H1 (cell line): ENCODE measurements at regions not wholly inside any gene's neighbourhood (a gene's known extent, or its start where the extent isn't known, plus 50 kb on each side); places are given as distances from the start of the nearest gene placed in this dataset.
A peak's percentile ranks its signal among the peaks of the same experiment; 100 is the strongest.

Experiments used
- CTCF ChIA-PET: fragments of 300-600 bp; sonication (Branson Sonifier 250); formaldehyde crosslinking; loops from one replicate; lab custom pipeline; 2021; ENCODE audit not compliant: partially characterized antibody; lab: Charles Lee
- POLR2A ChIA-PET: fragments of 300-600 bp; sonication (Branson Sonifier 250); formaldehyde crosslinking; loops from one replicate; lab custom pipeline; 2021; ENCODE audit warnings: inconsistent platforms; ENCODE audit not compliant: partially characterized antibody; lab: Charles Lee
- DNase-seq, 2 experiments: peaks; one replicate each; pipeline versions ENCODE4 v3.0.0 to v3.0.0-alpha.2; 2010 to 2022; ENCODE audit warnings: low spot score in 2 of 2, low read depth in 1 of 2, mixed read lengths in 1 of 2
- FAIRE-seq: peaks from 2 replicates; lab custom pipeline; 2011; peaks lifted over from hg19 to GRCh38; lab: Jason Lieb, UNC
- H2AFZ ChIP-seq: 2 replicates; pipeline ENCODE4 v1.8.1; 2012; ENCODE audit warnings: low read length, inconsistent platforms
- H2AK5ac ChIP-seq: 2 replicates; pipeline ENCODE4 v1.6.1; 2013; ENCODE audit warnings: low read depth, low read length
- H2BK120ac ChIP-seq: replicated peaks from 2 replicates; pipeline ENCODE3; 2013; ENCODE audit warnings: low read depth, low read length, inconsistent platforms
- H2BK12ac ChIP-seq: 2 replicates; pipeline ENCODE4 v1.6.1; 2013; ENCODE audit warnings: low read depth, low read length
- H2BK15ac ChIP-seq: 2 replicates; pipeline ENCODE4 v1.6.1; 2013; ENCODE audit warnings: low read length
- H2BK20ac ChIP-seq: 2 replicates; pipeline ENCODE4 v1.6.1; 2013; ENCODE audit warnings: low read length
- H2BK5ac ChIP-seq: 2 replicates; pipeline ENCODE4 v1.6.1; 2013; ENCODE audit warnings: low read depth, low read length
- H3K14ac ChIP-seq: 2 replicates; pipeline ENCODE4 v1.6.1; 2013; ENCODE audit warnings: inconsistent platforms; ENCODE audit not compliant: insufficient read length
- H3K18ac ChIP-seq: 2 replicates; pipeline ENCODE4 v1.6.1; 2013; ENCODE audit warnings: low read length; ENCODE audit errors: extremely low read depth
- H3K23ac ChIP-seq: 2 replicates; pipeline ENCODE4 v1.6.1; 2013; ENCODE audit warnings: inconsistent platforms; ENCODE audit not compliant: insufficient read length
- H3K23me2 ChIP-seq: 2 replicates; pipeline ENCODE4 v1.6.1; 2013; ENCODE audit warnings: low read depth, low read length
- H3K27ac ChIP-seq: 2 replicates; pipeline ENCODE4 v1.6.1; 2011; ENCODE audit warnings: low read depth, low read length, inconsistent platforms
- H3K27me3 ChIP-seq, 4 experiments: replicated peaks in 1 of 4; 1 replicate in 1 of 4; 2 replicates in 3 of 4; pipeline versions ENCODE4 v1.6.1 to v1.8.1; 2011 to 2013; ENCODE audit warnings: low read length in 3 of 4, mild to moderate bottlenecking in 3 of 4, inconsistent platforms in 2 of 4, mixed read lengths in 2 of 4, moderate library complexity in 1 of 4; ENCODE audit not compliant: control insufficient read depth in 3 of 4, insufficient read depth in 3 of 4; ENCODE audit errors: extremely low read depth in 1 of 4
- H3K36me3 ChIP-seq, 4 experiments: 2 replicates each; pipeline versions ENCODE4 v1.6.1 to v1.8.1; 2011 to 2013; ENCODE audit warnings: mild to moderate bottlenecking in 4 of 4, low read length in 3 of 4, moderate library complexity in 2 of 4, control low read depth in 1 of 4, inconsistent platforms in 1 of 4; ENCODE audit not compliant: insufficient read depth in 4 of 4, control insufficient read depth in 2 of 4
- H3K4ac ChIP-seq: replicated peaks from 2 replicates; pipeline ENCODE3; 2013; ENCODE audit warnings: low read length, low read depth, mixed read lengths, inconsistent platforms; ENCODE audit not compliant: insufficient read length
- H3K4me1 ChIP-seq, 4 experiments: replicated peaks in 1 of 4; 1 replicate in 1 of 4; 2 replicates in 3 of 4; pipeline versions ENCODE4 v1.6.1 to v1.8.1; 2011 to 2013; ENCODE audit warnings: low read length in 3 of 4, inconsistent platforms in 2 of 4, mixed read lengths in 1 of 4; ENCODE audit not compliant: insufficient read depth in 4 of 4, control insufficient read depth in 3 of 4
- H3K4me2 ChIP-seq, 2 experiments: 2 replicates each; pipeline versions ENCODE4 v1.6.1 to v1.8.1; 2011 to 2013; ENCODE audit warnings: low read depth in 2 of 2, low read length in 2 of 2, control low read depth in 1 of 2, inconsistent platforms in 1 of 2, mild to moderate bottlenecking in 1 of 2; ENCODE audit not compliant: insufficient read depth in 1 of 2
- H3K4me3 ChIP-seq, 4 experiments: fragments of 200-600, 300-600 bp in 1 of 4; sonication (generic), shearing (Covaris generic), sonication (Bioruptor Twin) in 1 of 4; 2 replicates each; pipeline versions ENCODE4 v1.5.1 to v1.8.1; 2011 to 2016; ENCODE audit warnings: low read length in 4 of 4, low read depth in 3 of 4, control low read depth in 2 of 4, inconsistent platforms in 2 of 4, mild to moderate bottlenecking in 2 of 4, mixed read lengths in 1 of 4, moderate library complexity in 1 of 4; ENCODE audit not compliant: insufficient read depth in 2 of 4; ENCODE audit errors: extremely low read depth in 1 of 4
- H3K56ac ChIP-seq: replicated peaks from 2 replicates; pipeline ENCODE3; 2013; ENCODE audit warnings: low read depth, mild to moderate bottlenecking, mixed read lengths, low read length, inconsistent platforms; ENCODE audit not compliant: insufficient read length
- H3K79me1 ChIP-seq: 2 replicates; pipeline ENCODE4 v1.6.1; 2013; ENCODE audit warnings: low read depth, low read length, control low read depth
- H3K79me2 ChIP-seq, 2 experiments: 2 replicates each; pipeline versions ENCODE4 v1.6.1 to v1.8.1; 2012 to 2013; ENCODE audit warnings: low read length in 2 of 2, mild to moderate bottlenecking in 2 of 2, inconsistent platforms in 1 of 2; ENCODE audit not compliant: insufficient read depth in 2 of 2, control insufficient read depth in 1 of 2
- H3K9ac ChIP-seq, 4 experiments: replicated peaks in 1 of 4; 1 replicate in 1 of 4; 2 replicates in 3 of 4; pipeline versions ENCODE4 v1.6.1 to v1.8.1; 2011 to 2013; ENCODE audit warnings: low read depth in 3 of 4, low read length in 3 of 4, control low read depth in 2 of 4, mild to moderate bottlenecking in 2 of 4, moderate library complexity in 2 of 4, inconsistent platforms in 1 of 4; ENCODE audit errors: extremely low read depth in 1 of 4
- H3K9me3 ChIP-seq, 2 experiments: 2 replicates each; pipeline versions ENCODE4 v1.6.1 to v1.8.1; 2012 to 2013; ENCODE audit warnings: mild to moderate bottlenecking in 2 of 2, moderate library complexity in 2 of 2, control low read depth in 1 of 2, inconsistent platforms in 1 of 2, low read depth in 1 of 2, low read length in 1 of 2, mixed read lengths in 1 of 2; ENCODE audit not compliant: insufficient read depth in 2 of 2
- H4K20me1 ChIP-seq, 2 experiments: replicated peaks in 1 of 2; 2 replicates each; pipeline versions ENCODE3 to v1.8.1; 2011 to 2013; ENCODE audit warnings: inconsistent platforms in 2 of 2, low read length in 2 of 2, mild to moderate bottlenecking in 1 of 2; ENCODE audit not compliant: insufficient read depth in 2 of 2, control insufficient read depth in 1 of 2
- H4K5ac ChIP-seq: 2 replicates; pipeline ENCODE4 v1.6.1; 2013; ENCODE audit warnings: low read length, low read depth, mixed read lengths, inconsistent platforms; ENCODE audit not compliant: insufficient read length
- H4K8ac ChIP-seq: 2 replicates; pipeline ENCODE4 v1.8.0; 2013; ENCODE audit warnings: mild to moderate bottlenecking, moderate library complexity, low read length, inconsistent platforms; ENCODE audit not compliant: insufficient read depth; ENCODE audit errors: extremely low read depth
- H4K91ac ChIP-seq: replicated peaks from 2 replicates; pipeline ENCODE3; 2013; ENCODE audit warnings: low read length, mixed read lengths, inconsistent platforms; ENCODE audit not compliant: insufficient read length
- ASH2L ChIP-seq: fragments of 200-600, 300-600 bp; sonication (generic); IDR thresholded peaks from one replicate; pipeline ENCODE4 v1.7.1; 2017; ENCODE audit warnings: low read length
- HDAC6 ChIP-seq: IDR thresholded peaks from one replicate; pipeline ENCODE4 v1.7.1; 2012; ENCODE audit warnings: low read depth, mild to moderate bottlenecking, inconsistent platforms, low read length, moderate library complexity
- JUND ChIP-seq: IDR thresholded peaks from 2 replicates; pipeline ENCODE4 v1.6.1; 2011; ENCODE audit warnings: mild to moderate bottlenecking, improper control_type of control experiment, low read length
- KDM1A ChIP-seq: fragments of 200-600, 300-600 bp; sonication (generic); IDR thresholded peaks from 2 replicates; pipeline ENCODE4 v1.7.1; 2016; ENCODE audit warnings: mild to moderate bottlenecking, low read length, borderline replicate concordance
- KDM5A ChIP-seq: fragments of 200-600 bp; IDR thresholded peaks from 2 replicates; pipeline ENCODE4 v1.7.1; 2012; ENCODE audit warnings: mild to moderate bottlenecking, low read length, inconsistent platforms, mixed read lengths
- NANOG ChIP-seq: IDR thresholded peaks from 2 replicates; pipeline ENCODE4 v1.6.1; 2011; ENCODE audit warnings: low read length, low read depth, mild to moderate bottlenecking, inconsistent platforms; ENCODE audit not compliant: insufficient read depth, poor library complexity, severe bottlenecking
- RAD21 ChIP-seq, 2 experiments: IDR thresholded peaks in 1 of 2; conservative IDR thresholded peaks in 1 of 2; 2 replicates each; pipeline ENCODE4 v1.6.1; 2011; ENCODE audit warnings: low read depth in 2 of 2, low read length in 2 of 2, improper control_type of control experiment in 1 of 2, inconsistent platforms in 1 of 2, mild to moderate bottlenecking in 1 of 2, moderate library complexity in 1 of 2
- SP1 ChIP-seq: IDR thresholded peaks from 2 replicates; pipeline ENCODE4 v1.6.1; 2011; ENCODE audit warnings: low read depth, low read length
- SRF ChIP-seq: IDR thresholded peaks from 2 replicates; pipeline ENCODE4 v1.6.1; 2011; ENCODE audit warnings: mild to moderate bottlenecking, low read depth, low read length, moderate library complexity
- TEAD4 ChIP-seq: IDR thresholded peaks from 2 replicates; pipeline ENCODE4 v1.6.1; 2012; ENCODE audit warnings: low read depth, low read length, inconsistent platforms, mixed read lengths
- WGBS, 2 experiments: shearing (Covaris generic) in 1 of 2; methylation state at CpG; one replicate each; pipeline versions ENCODE4 v1.1.6 to v1.1.7; 2013 to 2015; ENCODE audit warnings: low lambda C conversion rate in 2 of 2, mixed read lengths in 2 of 2, inconsistent platforms in 1 of 2, low coverage in 1 of 2, missing lambda C conversion rate in 1 of 2; ENCODE audit not compliant: insufficient replicate concordance in 2 of 2, insufficient coverage in 1 of 2, insufficient read length in 1 of 2; ENCODE audit errors: extremely low coverage in 1 of 2, missing lambda C conversion rate in 1 of 2; 5-methylcytosine and 5-hydroxymethylcytosine counted together

GRCh38 chr5:105259581-105260217 is 1697.1 kb upstream of the NUDT12 start:
- no peaks in the 10 kb centered on the region for H3K79me2 ChIP-seq
- H2BK120ac ChIP-seq: no peak overlapping the region
- no peaks in the 10 kb centered on the region for H3K23me2 ChIP-seq
- no peaks in the 10 kb centered on the region for H3K4me1 ChIP-seq
- no peak overlapping the region for H2BK15ac ChIP-seq
- peak overlapping the region; percentile 25; the same call in 1 of the 2 replicates for H2AFZ ChIP-seq
- H3K27ac ChIP-seq: no peak overlapping the region
- no peak for DNase-seq
- H4K8ac ChIP-seq: no peak overlapping the region
- no peak overlapping the region for H4K91ac ChIP-seq
- no peak overlapping the region for H3K14ac ChIP-seq
- H3K79me1 ChIP-seq: no peaks in the 10 kb centered on the region
- POLR2A ChIA-PET: no interaction called here
- no peak overlapping the region for H3K18ac ChIP-seq
- no peak overlapping the region for H2BK5ac ChIP-seq
- H4K5ac ChIP-seq: no peak overlapping the region
- no peak overlapping the region for H3K9ac ChIP-seq
- no peak overlapping the region for H3K23ac ChIP-seq
- H3K36me3 ChIP-seq: no peaks in the 10 kb centered on the region
- no peaks in the 10 kb centered on the region for H3K9me3 ChIP-seq
- H4K20me1 ChIP-seq: no peaks in the 10 kb centered on the region
- no peak for FAIRE-seq
- no peak overlapping the region for H2BK12ac ChIP-seq
- CTCF ChIA-PET: no interaction called here
- no peak overlapping the region for H3K4ac ChIP-seq
- H3K4me3 ChIP-seq: no peak overlapping the region
- no peak overlapping the region for H2AK5ac ChIP-seq
- 87% methylated on average over 5 of the region's 5 CpGs; no CpG with 5 or more reads in 1 of the 2 experiments for WGBS, 2 experiments
- H3K4me2 ChIP-seq: no peak overlapping the region
- no peak overlapping the region for H2BK20ac ChIP-seq
- no peaks in the 10 kb centered on the region for H3K27me3 ChIP-seq
- no peak overlapping the region for H3K56ac ChIP-seq
- TF ChIP-seq KDM5A (no peak), SRF (no peak), SP1 (no peak), RAD21 (IDR thresholded peaks at IDR 0.05 in 1 of 2, conservative IDR thresholded peaks at IDR 0.05 in 1 of 2; ENCODE audit: low read depth in 2 of 2, low read length in 2 of 2) (no peak), NANOG (no peak), ASH2L (no peak), JUND (no peak), KDM1A (no peak), TEAD4 (no peak), HDAC6 (no peak)
